Lower leg skin (tissue), 3 donors: ENCODE measurements at regions not wholly inside any gene's neighbourhood (a gene's known extent, or its start where the extent isn't known, plus 50 kb on each side); places are given as distances from the start of the nearest gene placed in this dataset.

ENCODE experiments used
- POLR2A ChIP-seq, 2 donors: fragments of 450-650 bp; IDR thresholded peaks; one replicate each; pipeline ENCODE4 v1.6.1; 2016 to 2017; ENCODE audit warnings: antibody characterized with exemption in 2 of 2, mild to moderate bottlenecking in 1 of 2, moderate library complexity in 1 of 2
- TF ChIP-seq, protein P1 (sequence below), 3 donors: fragments of 450-650 bp; IDR thresholded peaks; one replicate each; pipeline ENCODE4 v1.5.1; 2016; ENCODE audit warnings: antibody characterized with exemption in 3 of 3, mild to moderate bottlenecking in 3 of 3, moderate library complexity in 2 of 3

DNA sequence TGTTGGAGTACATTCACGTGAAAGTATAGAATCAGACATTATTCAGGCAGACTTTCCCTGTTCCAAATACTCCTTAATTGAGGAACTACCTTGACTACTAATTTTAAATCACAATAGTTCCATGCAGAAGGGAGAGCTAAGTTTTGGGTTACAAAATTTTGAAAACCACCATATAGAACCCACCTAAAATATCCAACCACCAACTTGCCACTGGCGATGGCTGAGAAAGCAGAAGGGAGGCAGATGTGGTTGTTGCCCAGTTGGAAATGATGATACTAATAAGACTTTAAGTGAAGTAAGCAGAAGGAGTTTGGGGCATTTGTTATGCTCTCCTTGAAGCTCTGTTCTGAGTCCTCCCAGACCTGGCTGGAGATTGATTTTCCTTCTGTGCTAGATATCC lies 190.7 kb downstream of the HLX start:
- no peak for TF ChIP-seq POLR2A (IDR thresholded peaks at IDR 0.05)
- TF ChIP-seq, protein P1, sequence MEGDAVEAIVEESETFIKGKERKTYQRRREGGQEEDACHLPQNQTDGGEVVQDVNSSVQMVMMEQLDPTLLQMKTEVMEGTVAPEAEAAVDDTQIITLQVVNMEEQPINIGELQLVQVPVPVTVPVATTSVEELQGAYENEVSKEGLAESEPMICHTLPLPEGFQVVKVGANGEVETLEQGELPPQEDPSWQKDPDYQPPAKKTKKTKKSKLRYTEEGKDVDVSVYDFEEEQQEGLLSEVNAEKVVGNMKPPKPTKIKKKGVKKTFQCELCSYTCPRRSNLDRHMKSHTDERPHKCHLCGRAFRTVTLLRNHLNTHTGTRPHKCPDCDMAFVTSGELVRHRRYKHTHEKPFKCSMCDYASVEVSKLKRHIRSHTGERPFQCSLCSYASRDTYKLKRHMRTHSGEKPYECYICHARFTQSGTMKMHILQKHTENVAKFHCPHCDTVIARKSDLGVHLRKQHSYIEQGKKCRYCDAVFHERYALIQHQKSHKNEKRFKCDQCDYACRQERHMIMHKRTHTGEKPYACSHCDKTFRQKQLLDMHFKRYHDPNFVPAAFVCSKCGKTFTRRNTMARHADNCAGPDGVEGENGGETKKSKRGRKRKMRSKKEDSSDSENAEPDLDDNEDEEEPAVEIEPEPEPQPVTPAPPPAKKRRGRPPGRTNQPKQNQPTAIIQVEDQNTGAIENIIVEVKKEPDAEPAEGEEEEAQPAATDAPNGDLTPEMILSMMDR (IDR thresholded peaks at IDR 0.05) = no peak
